NOMO-1 (cell line): ENCODE measurements at regions not wholly inside any gene's neighbourhood (a gene's known extent, or its start where the extent isn't known, plus 50 kb on each side); places are given as distances from the start of the nearest gene placed in this dataset.
"Not testable (repeated sequence)": the region's sequence is repeated elsewhere in the genome, so short reads cannot be mapped to it uniquely, and the experiment has no call there.

Source experiments
- DNase-seq, 2 experiments: peaks; one replicate each; lab custom pipeline; 2025; ENCODE audit not compliant: unreplicated experiment in 2 of 2; lab: John Stamatoyannopoulos, UW

GRCh38 chr10:117601716-117602115 is 59.2 kb downstream of the EMX2 start:
- DNase-seq, result no peak

GRCh38 chr10:117603081-117603480 is 60.5 kb downstream of the EMX2 start:
- DNase-seq, result no peak

DNA sequence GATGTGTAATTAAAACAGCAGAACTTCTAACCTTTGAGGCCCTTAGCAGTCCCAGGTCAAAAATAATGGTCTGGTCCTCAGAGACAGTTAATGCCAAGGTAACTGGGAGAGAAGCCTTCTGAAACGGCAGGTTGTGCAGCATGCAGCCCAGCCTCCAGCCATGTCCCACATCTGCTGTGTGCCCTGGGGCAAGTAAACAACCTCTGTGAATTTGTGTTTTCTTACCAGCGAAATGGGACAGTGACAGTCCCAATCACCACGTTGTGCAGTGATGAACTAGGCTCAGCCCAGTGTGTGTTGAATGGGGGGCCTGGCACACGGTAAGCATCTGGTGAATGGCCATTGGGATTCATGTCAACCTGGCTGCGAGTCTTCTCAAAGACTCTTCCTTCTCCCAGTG is 61.2 kb downstream of the EMX2 start:
- no peak for DNase-seq

DNA sequence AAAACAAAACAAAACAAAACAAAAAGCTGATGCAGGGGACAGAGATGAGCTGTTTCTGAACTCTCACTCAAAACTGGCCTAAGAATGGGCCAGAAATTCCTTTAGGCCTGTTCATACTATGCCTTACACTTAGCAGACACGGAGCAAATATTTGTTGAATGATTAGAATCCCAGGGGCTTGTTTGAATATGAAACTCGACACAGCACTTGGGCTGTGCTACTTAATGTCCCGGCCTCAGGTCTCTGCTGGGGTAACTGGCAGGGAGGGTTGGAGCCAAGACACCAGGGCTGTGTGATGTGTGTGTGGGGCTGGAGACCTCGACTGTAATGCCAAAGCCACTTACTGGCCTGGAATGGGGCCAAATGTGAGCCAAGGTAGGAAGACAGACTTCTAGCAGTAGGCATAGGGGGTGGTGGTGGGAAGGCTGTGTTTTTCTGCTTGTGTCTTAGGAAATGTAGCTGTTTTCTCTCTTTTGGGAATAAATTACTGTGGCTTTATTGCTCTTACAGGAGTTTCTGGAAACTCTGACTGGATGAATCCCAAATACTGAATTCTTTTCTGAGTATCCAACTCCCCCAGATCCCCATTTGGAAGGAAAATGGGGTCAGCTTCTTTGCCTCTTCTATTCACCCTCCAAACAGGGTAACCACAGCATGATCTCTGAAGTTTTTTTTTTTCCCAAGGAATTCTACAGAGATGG is 66.7 kb downstream of the EMX2 start:
- no peak for DNase-seq

DNA sequence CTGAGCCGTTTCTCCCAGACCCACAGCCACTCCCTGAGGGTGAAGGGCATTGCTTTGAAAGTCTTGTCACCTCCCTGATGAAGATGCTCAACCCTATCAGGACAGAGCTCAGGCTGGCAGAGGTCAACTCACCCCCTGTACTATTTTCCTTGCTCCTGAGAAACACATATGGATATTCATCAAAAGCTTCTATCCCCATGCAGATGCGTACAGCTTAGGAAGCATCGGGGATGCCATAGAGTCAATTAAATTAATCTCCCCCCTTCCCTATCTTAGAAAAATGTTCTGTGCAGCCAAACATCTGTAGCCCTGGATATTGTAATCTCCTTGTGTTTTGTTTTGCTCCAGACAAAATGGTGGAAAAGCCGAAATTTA is 67.2 kb downstream of the EMX2 start:
- DNase-seq, result no peak

- DNase-seq, result no peak
Observed at GRCh38 chr10:117610321-117610720, 67.8 kb downstream of the EMX2 start.

DNA sequence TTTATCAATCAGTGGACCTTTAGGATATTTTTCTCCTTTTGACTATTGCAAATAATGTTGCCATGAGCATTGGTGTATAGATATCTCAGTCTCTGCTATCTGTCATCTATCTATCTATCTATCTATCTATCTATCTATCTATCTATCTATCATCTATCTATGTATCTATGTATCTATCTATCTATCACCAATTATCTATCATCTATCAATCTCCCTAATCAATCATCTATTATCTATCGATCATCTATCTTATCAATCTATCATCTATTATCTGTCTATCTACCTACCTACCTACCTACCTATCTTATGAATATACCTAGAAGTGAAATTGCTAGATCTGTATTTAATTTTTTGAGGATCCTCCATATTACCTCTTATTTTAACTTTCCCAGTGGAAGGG is 69.6 kb downstream of the EMX2 start:
- DNase-seq, result no peak

DNA sequence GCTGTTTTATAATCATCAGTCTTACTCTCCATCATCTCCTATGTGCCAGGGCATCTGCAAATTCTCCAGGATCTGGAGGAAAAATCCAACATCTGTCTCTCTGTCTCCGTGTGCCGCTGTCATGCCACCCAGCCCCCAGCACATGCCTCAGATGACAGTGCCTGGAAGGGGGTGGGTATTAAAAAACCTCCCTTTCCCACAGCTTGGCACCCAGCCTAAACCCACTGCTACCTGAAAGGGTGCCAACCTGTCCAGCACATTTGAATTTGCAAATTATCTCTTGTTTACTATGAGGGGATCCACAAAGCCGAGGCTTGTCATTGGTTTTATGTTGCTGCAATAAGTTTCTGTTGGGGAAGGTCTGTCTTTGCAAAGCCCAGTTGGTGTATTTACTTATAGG is 73.1 kb downstream of the EMX2 start:
- DNase-seq, result no peak

DNA sequence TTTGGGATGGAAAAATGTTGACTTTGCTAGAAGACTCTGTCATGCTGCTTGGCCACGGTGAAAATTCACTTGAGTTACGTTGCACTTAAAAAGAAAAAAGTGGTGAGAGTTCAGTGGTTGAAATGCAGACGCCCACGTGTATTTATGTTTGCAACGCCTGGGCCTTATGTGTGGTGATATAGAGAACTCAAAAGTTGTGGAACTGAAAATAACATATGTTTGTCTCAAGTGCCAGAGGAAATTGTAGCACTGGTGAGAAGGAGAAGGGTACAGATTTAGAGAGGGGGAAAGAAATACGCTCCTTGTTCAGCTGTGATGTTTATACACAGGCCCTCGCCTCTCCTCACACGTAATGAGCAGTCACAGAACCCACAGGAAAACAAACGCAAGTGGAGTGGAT is 73.6 kb downstream of the EMX2 start:
- no peak for DNase-seq

- no peak for DNase-seq
Observed at GRCh38 chr10:117617086-117617485, 74.5 kb downstream of the EMX2 start.

DNA sequence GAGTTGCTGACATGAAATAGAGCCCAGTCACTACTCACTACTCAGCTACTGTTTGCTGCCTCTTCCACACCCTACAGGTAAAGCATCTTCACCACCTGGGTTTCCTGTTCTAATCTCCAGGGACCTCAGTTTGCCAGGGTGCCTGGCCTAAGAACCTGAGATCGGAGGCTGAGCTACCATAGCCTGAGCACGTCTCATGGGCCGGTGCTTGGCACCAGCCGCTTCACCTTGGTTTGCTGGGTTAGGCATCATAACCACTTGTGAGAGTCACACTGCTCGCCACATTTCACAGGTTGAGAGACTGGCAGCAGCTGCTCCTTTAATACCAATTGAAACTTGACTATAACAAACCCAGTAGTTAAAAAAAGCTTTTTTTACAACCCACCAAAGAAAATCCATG is 75.1 kb downstream of the EMX2 start:
- no peak for DNase-seq

DNA sequence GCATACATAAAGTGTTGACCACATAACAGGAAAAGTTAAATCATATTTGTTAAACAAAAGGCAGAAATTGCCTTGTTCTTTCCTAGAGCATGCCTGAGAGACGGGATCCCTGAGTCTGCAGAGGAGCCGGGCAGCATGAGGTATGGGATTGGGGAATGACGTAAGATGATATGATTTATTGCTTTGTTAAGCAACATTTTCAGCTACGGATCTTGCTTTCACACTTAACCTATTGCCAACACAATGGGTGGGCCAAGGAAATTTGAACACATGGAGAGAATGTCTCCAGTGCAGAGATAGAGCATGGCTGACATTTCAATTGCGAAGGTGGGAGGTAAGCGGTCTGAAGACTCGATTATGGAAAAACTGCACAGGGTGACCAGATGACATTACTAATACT is 76.7 kb downstream of the EMX2 start:
- DNase-seq, result no peak

GRCh38 chr10:117619707-117620405 is 77.3 kb downstream of the EMX2 start:
- DNase-seq, result no peak

- DNase-seq, result no peak
Observed at GRCh38 chr10:117621196-117621595, 78.7 kb downstream of the EMX2 start.

- no peak for DNase-seq
Observed at GRCh38 chr10:117621795-117622420, 79.4 kb downstream of the EMX2 start.

DNA sequence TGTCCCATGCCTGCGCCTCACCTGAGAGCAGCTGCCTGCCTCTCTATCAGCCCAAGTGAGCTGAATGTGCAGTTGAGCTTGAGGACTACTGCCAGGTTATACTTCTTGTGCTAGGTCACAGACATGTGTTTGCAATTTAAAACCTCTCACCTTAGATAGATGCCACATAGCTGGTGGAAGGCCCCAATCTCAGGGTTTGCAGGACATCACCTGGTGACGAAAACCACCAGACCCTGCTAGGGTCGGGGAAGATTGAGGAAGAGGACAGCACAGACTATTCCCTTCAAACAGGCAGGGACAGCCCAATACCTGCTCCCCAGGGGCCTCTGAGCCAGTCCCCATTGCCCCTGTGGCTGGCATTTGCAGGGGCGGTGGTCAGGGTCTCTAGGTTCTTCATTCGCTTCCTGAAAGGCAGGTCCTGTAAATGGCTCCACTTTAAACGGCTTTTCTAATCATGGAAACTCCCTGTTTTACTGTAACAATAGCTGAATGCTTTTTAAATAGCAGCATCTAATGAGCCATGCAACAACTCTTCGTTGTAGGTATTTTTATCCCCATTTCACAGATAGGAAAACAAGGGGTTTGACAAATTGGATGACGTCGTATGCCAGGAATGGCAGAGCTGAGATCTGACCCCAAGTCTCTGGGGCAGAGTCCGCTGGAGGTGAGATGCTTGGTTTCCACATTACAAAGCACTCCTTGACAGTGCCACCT is 80.1 kb downstream of the EMX2 start:
- DNase-seq, result no peak

- DNase-seq, result no peak
Observed at GRCh38 chr10:117626228-117626627, 83.7 kb downstream of the EMX2 start.

DNA sequence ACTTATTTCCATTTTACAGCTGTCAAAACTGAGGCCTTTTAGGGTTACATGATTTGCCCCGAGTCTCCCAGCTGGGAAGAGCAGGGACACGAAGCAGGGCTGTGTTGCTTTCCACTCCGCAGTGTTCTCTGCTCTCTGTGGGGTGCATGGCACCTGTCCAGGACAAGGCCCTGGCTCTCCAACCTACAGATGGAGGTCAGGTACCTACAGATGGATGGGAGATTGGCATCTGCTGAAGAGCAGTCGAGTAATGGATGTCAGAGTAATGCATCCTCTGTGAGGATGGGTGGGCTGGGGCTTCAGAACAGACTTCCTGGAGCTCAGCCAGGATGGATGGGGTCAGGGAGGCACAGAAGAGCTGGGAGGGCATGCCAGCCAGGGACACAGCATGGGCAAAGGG is 85.0 kb downstream of the EMX2 start:
- no peak for DNase-seq

DNA sequence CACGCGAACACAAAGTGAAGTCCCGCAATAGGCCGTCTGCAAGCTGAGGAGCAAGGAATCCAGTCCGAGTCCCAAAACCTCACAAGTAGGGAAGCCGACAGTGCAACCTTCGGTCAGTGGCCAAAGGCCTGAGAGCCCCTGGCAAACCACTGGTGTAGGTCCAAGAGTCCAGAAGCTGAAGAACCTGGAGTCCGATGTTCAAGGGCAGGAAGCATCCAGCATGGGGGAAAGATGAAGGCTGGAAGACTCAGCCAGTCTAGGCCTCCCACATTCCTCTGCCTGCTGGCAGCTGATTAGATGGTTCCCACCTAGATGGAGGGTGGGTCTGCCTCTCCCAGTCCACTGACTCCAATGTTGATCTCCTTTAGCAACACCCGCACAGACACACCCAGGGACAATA is 87.2 kb downstream of the EMX2 start:
- not testable (repeated sequence) for DNase-seq

- DNase-seq, result no peak
Observed at GRCh38 chr10:117631276-117632145, 89.0 kb downstream of the EMX2 start.

DNA sequence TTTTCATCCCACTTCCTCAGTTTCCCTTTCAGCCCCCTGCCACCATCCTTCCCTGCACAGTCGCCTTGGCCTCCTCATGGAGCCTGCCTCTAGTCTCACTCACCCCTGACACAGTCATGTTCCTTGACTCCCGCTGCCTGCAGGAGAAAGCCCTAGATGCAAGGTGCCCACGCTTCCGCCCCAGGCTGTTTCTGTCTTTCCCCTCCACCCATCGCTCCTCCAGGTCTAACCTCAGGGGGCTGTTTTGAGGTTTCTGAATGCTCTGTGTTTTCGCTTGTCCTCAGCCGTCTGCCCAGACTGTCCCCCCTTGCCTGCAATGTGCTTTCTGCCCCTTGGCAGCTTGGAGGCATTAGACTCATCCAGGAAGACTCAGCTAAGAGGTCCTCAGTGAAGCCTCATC is 89.9 kb downstream of the EMX2 start:
- DNase-seq, result no peak
